Right forelimb (tissue), 1 donor: ENCODE measurements at regions not wholly inside any gene's neighbourhood (a gene's known extent, or its start where the extent isn't known, plus 50 kb on each side); places are given as distances from the start of the nearest gene placed in this dataset.

ENCODE experiments used
- DNase-seq: peaks from one replicate; pipeline ENCODE4 v3.0.0-alpha.2; 2018

DNA sequence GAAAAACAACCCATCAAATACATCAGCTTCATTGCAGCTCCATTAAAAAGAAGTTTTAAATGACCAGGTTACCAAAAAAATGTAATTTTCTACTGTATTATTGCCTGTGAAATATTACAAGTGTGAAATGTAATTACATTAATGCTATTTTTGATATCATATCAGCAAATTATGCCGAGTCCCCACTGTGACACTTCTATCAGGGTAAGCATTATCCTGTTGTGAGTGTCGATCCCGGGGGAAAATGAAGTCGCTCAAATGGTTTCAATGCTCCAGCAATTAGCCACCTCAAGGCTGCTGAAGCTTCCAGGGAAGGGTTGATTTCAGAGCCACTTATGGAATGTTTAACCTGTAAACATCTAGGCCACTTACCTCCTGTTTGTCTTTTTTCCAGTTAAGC lies 70.4 kb downstream of the RCN1 start:
- DNase-seq, result no peak

DNA sequence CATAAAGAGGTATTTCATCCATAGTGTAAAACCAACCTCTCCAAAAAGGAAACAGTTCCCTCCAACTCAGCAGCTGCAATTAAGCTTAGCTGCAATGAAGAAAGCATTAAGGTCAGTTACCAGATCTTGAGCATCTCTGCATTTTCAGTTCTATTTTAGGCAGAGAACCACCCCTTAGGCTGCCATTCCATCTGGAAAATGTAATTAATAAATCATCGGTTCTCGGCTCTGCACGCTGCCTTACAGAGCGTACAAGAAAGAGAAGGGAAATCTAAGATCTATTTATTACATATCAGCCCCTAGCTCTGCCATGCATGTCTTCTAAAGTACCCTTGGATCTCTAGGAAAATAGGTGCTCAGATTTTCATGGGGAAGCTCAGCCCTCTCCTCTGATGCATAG lies 71.5 kb downstream of the RCN1 start:
- DNase-seq, result no peak

DNA sequence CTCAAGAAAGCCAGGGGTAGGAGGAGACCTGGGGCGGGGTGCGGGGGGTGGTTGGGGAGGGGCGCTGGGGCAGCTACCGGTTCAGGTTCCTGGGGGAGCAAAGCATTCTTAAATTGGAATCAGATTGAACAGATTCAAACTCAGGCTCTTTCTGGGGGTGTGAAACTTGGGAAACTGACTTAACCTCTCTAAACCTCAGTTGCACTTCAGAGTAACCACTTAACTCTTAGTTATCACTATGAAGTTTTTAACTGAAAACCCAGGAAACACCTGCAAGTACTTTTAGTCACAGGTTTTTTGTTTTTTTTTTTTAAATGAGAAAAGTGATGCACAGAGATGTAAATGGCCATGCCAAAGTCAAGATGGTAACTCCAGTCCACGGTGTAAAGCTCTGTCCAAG lies 72.0 kb downstream of the RCN1 start:
- no peak for DNase-seq

DNA sequence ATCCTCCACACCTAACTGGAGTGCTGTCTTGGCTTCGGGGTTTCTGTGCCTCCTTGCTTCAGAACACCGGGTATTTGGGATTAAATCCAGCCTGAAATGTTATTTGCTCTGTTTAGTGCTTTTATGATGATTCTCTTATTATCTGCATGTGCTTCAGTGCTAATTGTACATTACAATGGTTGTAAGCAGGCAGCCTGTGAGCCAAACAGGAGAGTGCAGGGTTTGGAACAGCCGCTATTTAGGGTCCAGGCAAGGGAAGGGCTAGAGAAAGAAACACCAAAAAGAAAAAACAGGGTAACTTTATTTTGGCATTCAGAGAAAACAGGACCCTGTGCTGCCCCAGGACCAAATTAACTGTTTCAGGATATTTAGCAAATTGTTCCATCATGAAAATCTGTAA lies 72.7 kb downstream of the RCN1 start:
- DNase-seq, result no peak

DNA sequence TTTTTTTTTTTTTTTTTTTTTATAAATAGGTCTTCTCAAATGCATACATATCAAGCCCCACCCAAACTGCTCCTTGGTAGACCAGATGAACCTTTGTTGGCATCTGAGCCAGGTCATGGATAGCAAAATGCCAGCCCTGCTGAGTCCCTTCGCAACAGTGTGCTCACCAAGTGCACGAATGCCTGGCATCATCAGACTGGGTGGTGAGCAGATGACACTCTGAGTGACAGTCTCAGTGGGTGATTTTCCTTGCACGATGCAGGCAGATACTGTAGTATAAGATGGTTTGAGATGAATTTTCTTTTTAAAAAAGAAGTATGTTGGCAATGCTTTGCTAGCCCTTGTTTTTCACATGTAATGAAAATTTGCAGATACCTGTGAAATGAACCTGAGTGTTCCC lies 74.0 kb downstream of the RCN1 start:
- no peak for DNase-seq

DNA sequence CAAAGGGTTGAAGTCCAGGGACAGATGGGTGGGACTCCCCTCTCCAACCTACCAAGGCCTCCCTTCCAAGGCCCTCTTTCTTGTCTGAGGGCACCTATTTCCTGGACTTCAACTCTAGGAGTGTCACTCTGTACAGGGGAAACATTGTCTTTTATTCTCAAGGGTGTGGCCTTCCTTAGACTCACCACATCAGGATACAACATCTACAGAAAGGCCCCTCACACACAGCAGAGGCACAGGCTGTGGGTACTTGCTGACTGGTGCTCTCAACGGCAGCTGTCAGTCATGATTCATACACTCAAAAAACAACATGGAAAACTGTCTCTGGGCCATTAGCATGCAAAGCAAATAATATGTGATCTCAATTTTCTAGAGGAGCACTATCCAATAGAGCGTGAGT lies 78.0 kb downstream of the RCN1 start:
- no peak for DNase-seq

DNA sequence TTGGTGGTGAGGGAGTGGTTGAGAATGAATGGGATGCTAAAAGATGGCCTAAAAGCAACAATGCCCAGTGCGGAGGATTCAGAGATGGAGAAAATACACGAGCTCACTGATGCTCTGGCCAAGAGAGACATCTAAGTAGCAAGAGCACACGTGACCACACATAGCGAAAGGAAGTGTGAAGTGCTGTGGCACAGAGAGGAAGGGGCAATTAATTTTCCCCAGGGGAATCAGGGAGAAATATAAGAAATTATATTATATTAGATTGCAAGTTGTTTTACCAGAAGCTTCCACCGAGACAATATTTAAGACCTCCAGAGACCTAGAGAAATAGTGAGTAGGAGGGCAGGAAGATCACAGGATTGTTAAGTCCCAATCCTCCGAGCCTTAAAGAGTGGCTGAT lies 80.6 kb downstream of the RCN1 start:
- DNase-seq, result no peak

DNA sequence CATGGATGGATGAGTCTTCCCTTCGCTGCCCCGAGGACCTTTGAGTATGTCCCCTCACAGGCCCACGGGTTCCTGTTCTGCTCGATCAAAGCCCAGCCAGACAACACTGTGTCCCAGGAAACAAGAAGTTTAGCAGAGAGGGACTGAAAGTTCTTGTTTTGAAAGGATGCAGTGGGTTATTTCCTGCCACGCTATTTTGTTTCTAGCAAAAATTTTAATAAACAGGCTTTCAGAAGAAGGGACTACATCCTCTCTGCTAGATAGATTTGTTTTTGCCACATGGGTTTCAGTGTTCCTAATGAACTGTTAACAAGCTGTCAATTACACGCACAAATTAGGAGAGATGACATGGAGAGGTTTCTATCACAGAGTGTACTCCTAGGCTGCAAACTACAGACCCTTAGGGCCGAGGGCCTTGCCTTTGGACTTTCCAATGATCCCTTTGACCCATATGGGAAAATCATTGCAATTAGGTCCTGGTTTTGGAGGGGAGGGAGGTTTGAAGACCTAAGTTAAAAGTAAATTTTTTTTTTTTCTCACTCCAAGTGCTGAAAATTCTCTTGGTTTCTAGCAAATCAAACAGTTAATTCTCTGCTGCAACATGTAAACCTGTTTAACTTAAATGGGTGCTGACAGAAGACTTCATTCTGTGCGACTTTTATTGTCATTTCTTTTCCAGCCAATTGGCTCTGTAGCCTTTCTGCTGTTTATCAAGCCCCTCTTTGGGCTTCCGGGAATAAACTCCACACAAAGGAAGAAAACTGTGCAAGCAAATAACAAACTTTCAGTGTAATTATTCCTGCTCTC lies 81.4 kb downstream of the RCN1 start:
- DNase-seq, result no peak

DNA sequence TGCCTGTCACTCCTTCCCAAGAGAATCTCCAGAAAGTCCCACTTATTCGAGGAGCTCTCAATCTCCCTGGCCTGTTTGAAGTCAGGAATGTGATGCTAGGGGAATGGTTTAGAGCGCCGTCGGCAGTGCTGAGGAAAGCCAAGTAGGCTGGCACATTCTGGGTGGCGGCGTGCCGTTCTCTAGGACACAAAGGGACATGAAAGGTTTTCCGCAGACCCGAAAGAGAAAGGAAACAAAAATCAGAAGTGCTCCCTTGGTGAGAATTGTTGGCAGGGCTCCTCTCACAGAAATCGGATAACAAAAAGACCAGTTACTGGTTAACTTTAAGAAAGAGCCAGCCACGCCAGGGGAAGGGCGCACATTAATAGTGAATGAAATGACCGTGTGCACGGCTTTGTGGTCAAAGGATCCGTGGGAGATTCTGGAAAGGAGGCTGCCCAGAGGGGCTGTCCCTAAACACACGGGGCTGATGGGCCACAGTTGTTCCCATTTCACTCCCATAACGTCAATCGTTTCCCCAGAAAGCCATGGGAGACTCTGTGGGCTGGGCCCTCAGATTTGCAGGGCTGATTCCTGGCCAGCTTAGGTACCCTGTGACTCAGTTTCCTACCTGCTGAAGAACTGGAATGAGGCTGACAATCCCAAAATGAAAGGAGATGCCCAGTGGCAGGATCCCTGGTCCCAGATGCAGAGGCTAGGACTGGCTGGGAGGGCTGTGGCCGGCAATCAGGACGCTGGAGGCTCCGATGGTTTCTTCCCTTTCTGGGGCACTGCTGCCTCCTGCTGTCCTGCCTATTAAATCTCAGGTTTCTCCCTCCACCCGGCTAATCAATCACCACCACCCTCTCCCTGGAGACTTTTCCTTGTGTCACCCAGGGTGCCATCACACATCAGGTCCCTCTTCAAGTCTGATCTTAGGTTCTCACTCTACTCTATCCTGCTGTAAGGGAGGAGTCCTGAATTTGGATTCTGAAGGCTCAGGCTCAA lies 82.3 kb downstream of the RCN1 start:
- peak; percentile 64 for DNase-seq

DNA sequence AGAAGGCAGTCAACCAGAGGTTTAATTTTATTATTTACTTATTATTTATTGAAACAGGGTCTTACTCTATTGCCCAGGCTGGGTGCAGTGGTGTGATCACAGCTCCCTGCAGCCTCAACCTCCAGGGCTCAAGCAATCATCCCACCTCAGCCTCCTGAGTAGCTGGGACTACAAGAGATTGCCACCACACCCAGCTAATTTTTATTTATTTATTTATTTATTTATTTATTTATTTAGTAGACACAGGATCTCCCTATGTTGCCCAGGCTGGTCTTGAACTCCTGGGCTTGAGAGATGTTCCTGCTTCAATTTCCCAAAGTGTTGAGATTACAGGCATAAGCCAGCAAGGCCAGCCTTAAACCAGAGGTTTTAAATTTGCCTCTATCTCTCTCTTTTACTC lies 83.1 kb downstream of the RCN1 start:
- DNase-seq, result no peak

DNA sequence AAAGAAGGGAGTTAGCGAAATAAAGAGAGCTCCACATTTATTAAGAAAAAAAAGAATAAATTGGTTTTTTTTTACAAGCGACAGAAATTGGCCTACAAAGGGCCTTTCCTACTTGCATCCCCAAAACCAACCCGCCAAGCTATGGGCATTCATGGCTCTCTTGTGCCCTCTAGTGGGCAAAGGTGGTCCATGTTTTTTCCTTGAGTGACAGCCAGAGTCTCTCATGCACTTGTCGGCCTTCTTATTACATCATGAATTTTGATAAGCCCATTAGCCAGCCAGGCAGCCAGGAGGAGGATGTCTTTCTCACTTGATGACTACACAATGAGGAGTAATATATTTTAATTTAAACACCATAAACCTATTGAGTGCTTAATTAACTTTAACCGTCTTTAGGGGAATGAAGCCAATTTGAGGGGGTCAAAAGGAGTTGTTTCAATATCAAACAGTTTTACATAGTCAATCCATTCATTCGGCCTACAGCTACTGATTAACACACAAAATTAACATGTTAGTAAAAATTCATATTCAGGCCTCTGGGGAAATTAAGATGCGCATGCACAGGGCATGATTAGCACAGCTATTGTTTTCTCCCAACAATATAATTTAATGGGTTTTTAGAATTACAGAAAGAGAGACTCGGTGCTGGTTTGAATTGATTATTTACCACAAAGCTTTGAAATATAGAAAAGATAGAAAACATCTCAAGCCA lies 85.5 kb downstream of the RCN1 start:
- DNase-seq, result peak; percentile 89

DNA sequence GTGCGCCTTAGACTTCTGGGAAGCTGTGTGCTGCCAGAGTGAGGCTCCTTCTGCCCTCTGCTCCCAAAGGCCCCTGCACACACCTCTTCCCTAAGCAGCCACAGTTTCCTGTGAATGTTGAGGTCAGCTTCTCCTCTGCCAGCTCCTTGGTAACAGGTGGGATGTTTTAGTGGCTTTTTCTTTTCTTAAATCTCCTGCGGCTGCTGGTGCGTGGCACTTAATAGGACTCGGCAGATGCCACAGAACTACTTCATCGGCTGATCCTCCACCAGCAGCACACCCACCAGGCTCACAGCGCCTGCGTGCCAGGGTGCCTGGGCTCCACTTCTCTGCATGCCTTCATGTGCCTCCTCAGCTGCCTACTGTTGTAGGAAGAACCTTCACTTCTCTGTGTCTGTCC lies 87.8 kb downstream of the RCN1 start:
- DNase-seq, result no peak

DNA sequence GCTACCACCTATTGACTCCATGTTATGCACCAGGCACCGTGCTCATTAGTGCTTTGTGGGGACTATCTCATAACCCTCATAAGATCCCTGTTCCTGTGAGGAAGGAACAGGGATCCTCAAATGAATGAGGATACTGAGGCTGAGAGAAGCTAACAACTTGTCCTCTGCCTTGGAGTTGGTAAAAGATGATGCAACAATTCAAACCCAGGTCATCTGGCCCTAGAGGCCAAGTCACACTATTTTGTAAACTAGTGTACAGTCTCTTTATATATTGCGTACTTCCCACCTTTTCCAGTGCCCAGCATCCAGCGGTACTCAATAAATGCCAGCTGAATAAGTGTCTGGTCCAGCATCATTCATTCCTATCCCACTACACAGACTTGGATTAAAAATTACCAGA lies 92.6 kb downstream of the RCN1 start:
- DNase-seq, result no peak

DNA sequence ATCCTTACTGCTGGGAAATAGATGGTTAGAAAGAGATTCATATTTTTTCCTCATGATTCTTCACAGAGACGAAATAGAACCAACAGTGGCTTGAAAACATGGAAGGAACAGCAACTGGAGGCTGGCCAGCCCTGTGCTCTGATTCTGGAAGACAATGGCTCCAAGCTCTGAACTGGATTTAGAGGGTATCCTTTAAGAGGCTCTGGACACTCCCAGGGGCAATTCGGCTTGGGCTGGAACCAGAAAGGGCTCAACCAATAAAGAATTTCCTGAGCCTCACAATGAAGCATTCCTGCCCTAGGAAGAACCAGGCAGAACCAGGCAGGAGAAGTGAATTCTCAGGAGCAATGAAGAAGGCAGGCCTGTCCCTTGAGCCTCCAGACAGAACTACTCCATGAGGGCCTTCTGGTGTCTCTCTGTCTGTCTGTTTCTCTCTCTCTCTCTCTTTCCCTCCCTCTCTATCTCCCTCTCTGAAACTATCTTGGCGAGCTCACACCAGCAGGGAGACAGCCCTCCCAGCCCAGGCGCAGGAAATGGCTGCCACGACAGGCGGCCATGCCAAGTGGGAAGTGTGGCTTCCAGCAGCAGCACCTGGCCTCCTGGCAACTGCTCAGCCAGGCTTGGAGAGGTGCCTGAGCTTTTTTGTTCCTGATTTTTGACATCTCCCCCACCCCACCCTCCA lies 93.3 kb downstream of the RCN1 start:
- no peak for DNase-seq

DNA sequence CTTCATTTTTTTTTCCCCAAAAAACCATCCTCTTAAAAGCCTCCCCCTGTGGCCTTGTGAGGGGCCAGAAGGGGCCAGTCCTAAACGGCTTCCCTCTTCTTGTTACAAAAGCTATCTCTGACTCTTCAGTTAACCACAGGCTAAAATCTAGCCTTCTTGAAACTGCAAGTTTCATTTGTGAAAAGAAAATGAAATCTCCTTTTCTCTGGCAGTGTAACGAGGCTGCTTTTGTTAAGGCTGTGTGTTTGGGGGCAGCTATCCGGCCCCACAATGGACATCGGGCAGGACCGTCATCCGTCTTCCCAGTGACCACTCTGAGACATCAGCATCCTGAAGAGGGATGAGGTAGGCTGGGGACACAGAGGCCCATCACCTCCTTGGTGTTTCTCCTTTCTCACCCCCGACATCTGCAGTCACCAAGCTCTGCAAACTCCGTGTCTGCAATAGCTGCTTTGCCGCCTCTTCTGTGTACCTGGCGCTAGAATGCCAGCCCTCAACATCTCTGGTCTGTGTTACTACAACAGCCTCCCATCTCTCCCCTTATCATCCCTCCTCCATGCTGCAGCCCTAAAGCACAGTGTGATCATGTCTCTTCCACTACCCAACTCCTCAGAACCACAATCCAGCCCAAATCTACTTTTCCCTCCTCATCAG lies 94.0 kb downstream of the RCN1 start:
- DNase-seq, result no peak

DNA sequence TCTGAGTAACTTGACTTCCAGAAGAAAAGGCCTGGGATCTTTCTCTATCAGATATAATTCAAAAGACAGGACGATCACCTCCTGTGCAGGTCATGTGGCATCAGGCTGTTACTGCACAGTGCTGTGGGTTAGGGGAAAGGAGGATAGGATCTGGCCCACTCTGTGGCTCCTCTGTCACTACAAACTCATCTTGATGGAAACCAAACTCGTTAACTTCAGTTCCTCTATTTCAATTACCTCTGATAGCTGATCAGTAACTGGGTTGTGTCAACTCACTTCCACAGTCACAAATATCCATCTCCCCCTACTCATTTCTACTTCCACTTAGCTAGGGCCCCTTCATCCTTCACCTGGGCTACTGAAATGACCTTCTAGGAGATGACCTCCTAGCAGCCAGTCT lies 95.2 kb downstream of the RCN1 start:
- no peak for DNase-seq

DNA sequence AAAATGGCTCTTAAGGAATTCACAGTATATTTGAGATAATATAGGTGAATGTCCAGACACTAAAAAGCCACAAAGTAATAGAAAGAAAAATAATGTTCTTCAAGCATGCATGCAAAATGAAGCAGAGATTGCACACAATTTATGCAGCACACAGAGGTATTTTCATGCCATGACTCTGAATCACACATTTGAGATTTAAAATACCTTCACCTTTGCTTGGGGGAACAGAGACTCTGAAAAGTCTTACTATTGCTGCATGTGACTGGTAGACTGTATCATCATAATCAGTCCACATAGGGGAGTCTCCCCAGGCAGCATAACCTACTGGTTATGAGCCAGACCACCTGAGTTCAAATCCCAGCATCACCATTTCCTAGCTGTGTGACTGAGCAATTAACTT lies 96.2 kb downstream of the RCN1 start:
- DNase-seq, result no peak

DNA sequence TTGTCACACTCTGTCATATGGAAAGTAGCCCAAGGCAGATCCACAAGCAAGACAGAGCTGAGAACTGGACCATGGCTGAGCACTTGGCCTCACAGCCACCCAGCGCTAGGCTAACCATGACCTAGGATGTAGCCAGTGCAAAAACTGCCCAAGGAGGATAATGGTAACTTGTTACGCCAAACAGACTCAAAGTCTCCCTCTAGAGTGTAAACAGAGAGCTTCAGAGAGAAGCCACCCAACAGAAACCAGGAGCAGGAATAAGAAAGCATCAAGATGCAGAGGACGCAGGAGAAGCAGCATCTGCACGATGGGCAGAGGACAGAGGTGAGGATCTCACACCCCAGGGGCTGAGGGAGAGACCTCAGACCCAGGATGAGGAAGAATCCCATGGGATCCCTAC lies 97.9 kb downstream of the RCN1 start:
- no peak for DNase-seq

DNA sequence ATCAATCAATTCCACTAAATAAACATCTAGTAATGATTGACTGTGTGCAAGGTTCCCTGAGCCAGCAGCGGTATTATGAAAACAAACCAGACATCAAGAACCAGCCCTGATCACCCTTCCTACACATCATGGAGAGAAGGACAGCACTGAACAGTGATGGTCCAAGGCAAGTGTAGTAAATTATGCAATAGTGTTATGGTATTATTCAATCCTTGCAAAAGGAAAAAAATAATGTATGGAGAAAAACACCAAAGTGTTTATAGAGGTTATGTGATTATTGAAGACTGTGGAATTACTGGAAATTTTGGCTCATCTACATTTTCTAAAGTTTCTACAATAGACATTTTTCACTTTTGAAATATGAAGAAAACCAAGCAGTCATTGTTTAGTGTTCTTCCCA lies 105.3 kb downstream of the RCN1 start:
- DNase-seq, result no peak

DNA sequence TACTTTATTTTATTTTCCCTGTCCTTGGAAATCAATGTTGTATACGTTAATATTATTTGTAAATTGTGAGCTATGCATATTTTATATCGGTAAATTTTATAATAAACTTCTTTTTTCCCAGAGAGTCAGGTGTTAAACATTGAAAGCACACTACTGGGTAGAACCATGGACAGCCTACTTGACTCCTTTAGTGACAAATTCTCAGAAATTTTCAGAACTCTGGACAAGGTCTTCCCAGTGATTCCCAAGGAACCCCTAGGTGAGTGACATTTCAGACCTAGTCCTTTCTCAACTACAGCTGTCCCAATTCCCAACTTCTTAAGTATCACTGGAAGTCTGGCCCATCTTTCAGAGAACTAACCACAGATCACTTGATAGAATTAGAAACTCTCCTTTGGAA lies 107.2 kb downstream of the RCN1 start:
- DNase-seq, result no peak

DNA sequence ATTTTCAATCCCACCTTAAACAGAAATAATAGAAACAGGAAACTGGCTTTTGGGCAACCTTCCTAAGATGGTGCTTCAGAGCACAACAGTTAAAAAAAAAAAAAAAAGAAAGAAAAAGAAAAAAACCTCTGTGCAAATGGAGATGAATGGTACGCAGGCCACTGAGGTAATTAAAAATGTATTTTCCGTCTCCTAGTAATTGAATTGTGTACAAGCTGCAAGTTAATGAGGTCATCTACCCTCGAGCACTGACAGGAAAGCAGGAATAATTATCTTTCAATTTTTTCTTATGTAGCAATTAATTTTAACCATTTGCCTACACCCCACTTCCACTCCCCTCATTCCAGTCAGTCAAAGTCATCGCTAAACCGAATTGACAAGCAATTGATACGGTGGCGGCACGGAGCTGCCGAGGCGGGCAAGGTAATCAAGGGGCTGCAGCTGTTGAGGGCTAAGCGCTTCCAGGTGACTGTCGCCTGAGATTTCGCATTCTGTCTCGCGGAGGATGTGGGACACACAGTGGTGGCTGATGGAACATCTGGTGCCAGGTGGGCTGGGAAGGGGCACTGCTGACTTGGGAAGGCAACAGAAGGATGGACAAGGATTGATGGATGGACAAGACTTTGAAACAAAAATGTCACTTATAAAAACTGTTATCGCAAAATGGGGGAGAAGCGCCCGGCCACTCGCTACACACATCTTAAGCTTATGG lies 109.4 kb downstream of the RCN1 start:
- DNase-seq, result no peak

DNA sequence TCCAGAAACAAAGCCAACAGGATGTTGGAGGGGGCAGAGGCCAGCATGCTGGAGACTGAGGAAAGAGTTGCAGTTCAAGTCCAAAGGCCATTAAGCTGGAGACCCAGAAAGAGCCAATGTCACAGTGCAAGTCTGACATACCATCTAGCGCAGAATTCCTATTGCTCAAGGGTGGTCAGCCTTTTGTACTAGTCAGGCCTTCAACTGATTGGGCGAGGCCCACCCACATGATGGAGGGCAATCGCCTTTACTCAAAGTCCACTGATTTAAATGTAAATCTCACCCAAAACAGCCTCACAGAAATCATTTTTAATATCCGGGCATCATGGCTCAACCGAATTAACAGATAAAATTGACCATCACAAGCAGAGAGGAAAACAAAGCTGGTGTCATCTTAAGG lies 113.9 kb downstream of the RCN1 start:
- DNase-seq, result no peak
